ENCODE measurements at regions not wholly inside any gene's neighbourhood (a gene's known extent, or its start where the extent isn't known, plus 50 kb on each side); places are given as distances from the start of the nearest gene placed in this dataset.

GRCh38 chr2:21539685-21540084 lies 415.9 kb downstream of the TDRD15 start:
- TF ChIP-seq POLR2AphosphoS2 (conservative IDR thresholded peaks at IDR 0.05; ENCODE audit: low read length) (no peak), CTCF (IDR thresholded peaks at IDR 0.05) (no peak), POLR2A (IDR thresholded peaks at IDR 0.05; ENCODE audit: low read length) (no peak), ZNF302 (CRISPR knock-in tag; IDR thresholded peaks at IDR 0.05) (no peak), PHF8 (IDR thresholded peaks at IDR 0.05; ENCODE audit: borderline replicate concordance, low read depth) (no peak), ESRRA (IDR thresholded peaks at IDR 0.05; ENCODE audit: borderline replicate concordance, low read length) (no peak), EP300 (IDR thresholded peaks at IDR 0.05) (no peak), SREBF2 (IDR thresholded peaks at IDR 0.05) (no peak), ELK1 (IDR thresholded peaks at IDR 0.05; ENCODE audit: low read depth, low read length) (no peak), CEBPB (IDR thresholded peaks at IDR 0.05) (no peak), GATA3 (IDR thresholded peaks at IDR 0.05; ENCODE audit: borderline replicate concordance) (no peak), REST (IDR thresholded peaks at IDR 0.05) (no peak)
